Progenitor cell of endocrine pancreas (in vitro differentiated cells): ENCODE measurements at regions not wholly inside any gene's neighbourhood (a gene's known extent, or its start where the extent isn't known, plus 50 kb on each side); places are given as distances from the start of the nearest gene placed in this dataset.

Experiments
- DNase-seq: peaks from one replicate; pipeline ENCODE4 v3.0.0; 2021; ENCODE audit warnings: low spot score; ENCODE audit not compliant: unreplicated experiment
- H3K27ac Mint-ChIP-seq: 2 replicates; pipeline ENCODE4 v1.8.0; 2021; ENCODE audit warnings: mild to moderate bottlenecking, moderate library complexity, mixed read lengths
- H3K27me3 Mint-ChIP-seq: 2 replicates; pipeline ENCODE4 v1.8.0; 2021; ENCODE audit warnings: mixed read lengths
- H3K36me3 Mint-ChIP-seq: 2 replicates; pipeline ENCODE4 v1.8.0; 2022; ENCODE audit warnings: mixed read lengths; ENCODE audit not compliant: insufficient read depth
- H3K4me1 Mint-ChIP-seq: 2 replicates; pipeline ENCODE4 v1.8.0; 2021; ENCODE audit warnings: low read depth, mixed read lengths
- H3K4me3 Mint-ChIP-seq: 2 replicates; pipeline ENCODE4 v1.8.0; 2021; ENCODE audit warnings: low read depth, mild to moderate bottlenecking, moderate library complexity, mixed read lengths
- H3K9me3 Mint-ChIP-seq: 2 replicates; pipeline ENCODE4 v1.8.0; 2021; ENCODE audit warnings: low read depth, mixed read lengths
- TF ChIP-seq, protein P1 (sequence below): fragments of 200-600 bp; sonication (generic); IDR thresholded peaks from one replicate; pipeline ENCODE4 v1.5.0; 2021; ENCODE audit warnings: antibody characterized with exemption, mild to moderate bottlenecking; ENCODE audit not compliant: unreplicated experiment

DNA sequence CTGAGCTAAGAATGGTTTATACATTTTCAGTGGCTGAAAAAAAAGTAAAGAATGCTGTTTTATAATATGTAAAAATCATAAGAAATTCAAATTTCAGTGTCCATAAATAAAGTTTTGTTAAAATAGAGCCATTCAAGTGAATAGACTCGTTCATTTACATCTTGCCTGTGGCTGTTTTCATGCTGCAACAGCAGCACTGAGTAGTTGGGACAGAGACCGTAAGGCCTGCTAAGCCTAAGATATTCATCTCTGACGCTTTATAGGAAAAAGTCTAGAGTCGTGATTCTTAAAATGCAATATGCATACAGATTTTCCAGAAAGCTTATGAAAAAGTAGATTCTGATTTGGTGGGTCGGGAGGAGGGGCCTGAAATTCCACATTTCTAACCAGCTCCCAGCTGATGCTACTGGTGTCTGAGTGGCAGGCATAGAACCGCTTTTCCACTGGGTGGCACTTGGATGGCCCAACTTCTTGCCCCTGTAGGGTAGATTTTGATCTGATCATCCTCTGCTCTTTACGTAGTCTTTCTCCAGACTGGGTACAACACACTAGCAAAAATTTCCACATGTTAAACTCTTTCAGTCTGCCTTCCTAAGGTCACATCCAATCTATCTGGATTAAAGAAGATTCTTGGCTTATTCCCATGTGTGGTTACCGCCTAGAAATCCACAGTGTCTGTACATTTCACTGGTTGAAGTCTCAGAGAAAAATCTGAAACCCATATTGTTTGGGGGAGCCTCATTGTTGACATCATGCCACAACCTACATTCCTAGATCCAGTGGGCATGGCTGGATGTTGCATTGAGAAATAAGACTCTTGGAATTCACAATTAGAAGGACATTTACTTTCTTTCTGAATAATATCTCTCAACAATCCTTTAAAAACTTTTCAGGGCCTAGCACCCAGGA lies 151.2 kb downstream of the C12orf75 start:
- Mint-ChIP-seq H3K9me3 (no peaks in the 10 kb centered on the region), H3K4me3 (no peak overlapping the region), H3K36me3 (no peaks in the 10 kb centered on the region), H3K27me3 (no peaks in the 10 kb centered on the region), H3K4me1 (peaks cover 10% of the 10 kb centered on the region), H3K27ac (no peak overlapping the region)
- TF ChIP-seq, protein P1, sequence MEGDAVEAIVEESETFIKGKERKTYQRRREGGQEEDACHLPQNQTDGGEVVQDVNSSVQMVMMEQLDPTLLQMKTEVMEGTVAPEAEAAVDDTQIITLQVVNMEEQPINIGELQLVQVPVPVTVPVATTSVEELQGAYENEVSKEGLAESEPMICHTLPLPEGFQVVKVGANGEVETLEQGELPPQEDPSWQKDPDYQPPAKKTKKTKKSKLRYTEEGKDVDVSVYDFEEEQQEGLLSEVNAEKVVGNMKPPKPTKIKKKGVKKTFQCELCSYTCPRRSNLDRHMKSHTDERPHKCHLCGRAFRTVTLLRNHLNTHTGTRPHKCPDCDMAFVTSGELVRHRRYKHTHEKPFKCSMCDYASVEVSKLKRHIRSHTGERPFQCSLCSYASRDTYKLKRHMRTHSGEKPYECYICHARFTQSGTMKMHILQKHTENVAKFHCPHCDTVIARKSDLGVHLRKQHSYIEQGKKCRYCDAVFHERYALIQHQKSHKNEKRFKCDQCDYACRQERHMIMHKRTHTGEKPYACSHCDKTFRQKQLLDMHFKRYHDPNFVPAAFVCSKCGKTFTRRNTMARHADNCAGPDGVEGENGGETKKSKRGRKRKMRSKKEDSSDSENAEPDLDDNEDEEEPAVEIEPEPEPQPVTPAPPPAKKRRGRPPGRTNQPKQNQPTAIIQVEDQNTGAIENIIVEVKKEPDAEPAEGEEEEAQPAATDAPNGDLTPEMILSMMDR, result no peak
- DNase-seq, result no peak

DNA sequence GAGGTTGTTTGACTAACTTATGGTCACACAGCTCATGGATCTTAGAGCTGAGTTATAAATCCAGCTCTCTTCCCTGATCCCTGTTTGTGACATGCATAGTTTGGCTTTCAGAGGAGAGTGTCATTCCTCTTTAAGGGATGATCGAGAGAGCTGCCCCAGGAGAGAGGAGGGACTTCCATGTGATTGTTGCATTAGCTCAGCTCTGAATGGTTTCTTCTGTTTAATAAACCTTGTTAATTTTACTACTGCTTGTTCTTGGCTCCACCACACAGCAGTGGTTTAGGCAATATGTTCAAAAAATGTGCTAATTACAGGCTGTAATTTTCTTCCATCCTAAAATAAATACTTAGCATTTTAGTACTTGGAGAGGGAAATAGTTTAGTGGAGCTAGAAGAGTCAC lies 152.5 kb downstream of the C12orf75 start:
- no peaks in the 10 kb centered on the region for H3K27me3 Mint-ChIP-seq
- H3K4me3 Mint-ChIP-seq, result no peak overlapping the region
- H3K36me3 Mint-ChIP-seq, result no peaks in the 10 kb centered on the region
- H3K27ac Mint-ChIP-seq, result no peak overlapping the region
- no peak for DNase-seq
- H3K9me3 Mint-ChIP-seq, result no peaks in the 10 kb centered on the region
- TF ChIP-seq, protein P1, result no peak
- H3K4me1 Mint-ChIP-seq, result peaks cover 8% of the 10 kb centered on the region

DNA sequence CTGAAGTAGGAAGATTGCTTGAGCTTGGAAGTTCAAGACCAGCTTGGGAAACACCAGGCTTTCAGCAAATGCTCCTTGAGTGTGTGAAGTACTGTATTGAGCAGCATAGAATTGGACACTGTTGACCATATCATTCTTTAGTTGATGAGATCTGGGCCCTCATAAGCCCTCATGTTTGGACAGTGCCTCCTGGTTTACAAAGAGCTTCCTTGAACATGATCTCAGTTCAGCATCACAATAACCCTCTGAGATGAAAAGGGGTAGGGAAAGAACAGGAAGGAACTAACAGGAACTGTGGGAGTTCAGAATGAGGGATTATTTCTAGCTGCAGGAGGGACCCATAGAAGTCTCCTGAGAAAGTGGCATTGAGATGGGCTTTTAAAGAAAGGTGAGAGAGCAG lies 153.2 kb downstream of the C12orf75 start:
- H3K27me3 Mint-ChIP-seq, result no peaks in the 10 kb centered on the region
- no peak overlapping the region for H3K27ac Mint-ChIP-seq
- H3K4me3 Mint-ChIP-seq, result no peak overlapping the region
- no peak for DNase-seq
- TF ChIP-seq, protein P1, result no peak
- H3K4me1 Mint-ChIP-seq, result peaks cover 3% of the 10 kb centered on the region
- H3K36me3 Mint-ChIP-seq, result no peaks in the 10 kb centered on the region
- H3K9me3 Mint-ChIP-seq, result no peaks in the 10 kb centered on the region

DNA sequence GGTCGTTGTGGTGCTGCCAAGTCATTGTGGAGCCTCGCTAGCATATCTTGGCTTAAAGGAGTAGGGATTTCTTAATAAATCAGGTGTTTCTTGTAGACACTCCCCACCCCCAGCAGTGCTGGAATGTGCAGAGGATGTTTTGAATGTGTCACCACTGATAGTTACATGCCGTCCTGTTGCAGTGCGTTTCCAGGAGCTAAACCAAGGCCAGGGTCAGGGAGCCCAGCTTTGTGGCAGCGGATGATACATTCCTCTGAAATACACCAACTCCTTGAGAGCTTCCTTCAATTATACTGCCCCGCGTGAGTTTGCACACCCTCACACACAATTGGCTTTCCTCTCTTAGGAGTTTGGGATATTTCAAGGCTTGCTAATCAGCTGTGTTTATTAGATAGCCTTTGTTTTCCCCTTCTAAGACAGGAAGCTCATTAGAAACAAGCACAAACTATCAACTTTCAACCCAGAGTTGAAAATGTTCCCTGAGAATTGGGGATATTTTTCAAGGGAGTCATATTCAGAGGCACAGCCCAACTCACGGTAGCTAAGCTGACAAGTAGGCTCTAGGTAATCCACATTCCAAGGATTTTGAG lies 154.9 kb downstream of the C12orf75 start:
- H3K27me3 Mint-ChIP-seq, result no peaks in the 10 kb centered on the region
- no peak overlapping the region for H3K4me3 Mint-ChIP-seq
- H3K36me3 Mint-ChIP-seq, result no peaks in the 10 kb centered on the region
- TF ChIP-seq, protein P1, result no peak
- DNase-seq, result no peak
- no peaks in the 10 kb centered on the region for H3K4me1 Mint-ChIP-seq
- H3K9me3 Mint-ChIP-seq, result no peaks in the 10 kb centered on the region
- H3K27ac Mint-ChIP-seq, result no peak overlapping the region

DNA sequence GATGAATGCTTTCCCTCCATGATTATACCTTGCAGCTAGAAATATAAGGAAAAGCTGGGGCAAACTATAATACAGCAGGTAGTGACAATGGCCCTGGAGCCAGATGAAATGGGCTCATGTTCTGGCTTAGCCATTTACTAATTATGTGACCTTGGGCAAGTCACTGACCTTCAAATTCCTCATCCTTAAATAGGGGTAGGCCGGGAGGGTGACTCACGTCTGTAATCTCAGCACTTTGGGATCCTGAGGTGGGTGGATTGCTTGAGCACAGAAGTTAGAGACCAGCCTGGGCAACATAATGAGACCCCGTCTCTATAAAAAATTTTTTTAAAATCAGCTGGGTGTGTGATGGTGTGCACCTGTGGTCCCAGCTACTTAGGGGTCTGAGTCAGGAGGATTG lies 155.4 kb downstream of the C12orf75 start:
- DNase-seq, result no peak
- H3K27ac Mint-ChIP-seq, result no peak overlapping the region
- H3K27me3 Mint-ChIP-seq, result no peaks in the 10 kb centered on the region
- H3K4me3 Mint-ChIP-seq, result no peak overlapping the region
- no peaks in the 10 kb centered on the region for H3K9me3 Mint-ChIP-seq
- H3K36me3 Mint-ChIP-seq, result no peaks in the 10 kb centered on the region
- TF ChIP-seq, protein P1, result no peak
- H3K4me1 Mint-ChIP-seq, result no peaks in the 10 kb centered on the region
